Keratinocyte (primary cell): ENCODE measurements at regions not wholly inside any gene's neighbourhood (a gene's known extent, or its start where the extent isn't known, plus 50 kb on each side); places are given as distances from the start of the nearest gene placed in this dataset.

Source experiments
- EZH2 ChIP-seq: IDR thresholded peaks from one replicate; pipeline ENCODE4 v1.6.1; 2012; ENCODE audit warnings: inconsistent platforms, mild to moderate bottlenecking, low read length, moderate library complexity
- TF ChIP-seq, protein P1 (sequence below), 3 experiments: IDR thresholded peaks in 1 of 3; conservative IDR thresholded peaks in 1 of 3; optimal IDR thresholded peaks in 1 of 3; 2 replicates in 2 of 3; 3 replicates in 1 of 3; pipeline versions ENCODE3 to v1.5.1; 2011; ENCODE audit warnings: low read length in 3 of 3, mild to moderate bottlenecking in 3 of 3, moderate library complexity in 2 of 3, control low read depth in 1 of 3, inconsistent platforms in 1 of 3; ENCODE audit not compliant: insufficient read depth in 2 of 3; ENCODE audit errors: extremely low read depth in 1 of 3

DNA sequence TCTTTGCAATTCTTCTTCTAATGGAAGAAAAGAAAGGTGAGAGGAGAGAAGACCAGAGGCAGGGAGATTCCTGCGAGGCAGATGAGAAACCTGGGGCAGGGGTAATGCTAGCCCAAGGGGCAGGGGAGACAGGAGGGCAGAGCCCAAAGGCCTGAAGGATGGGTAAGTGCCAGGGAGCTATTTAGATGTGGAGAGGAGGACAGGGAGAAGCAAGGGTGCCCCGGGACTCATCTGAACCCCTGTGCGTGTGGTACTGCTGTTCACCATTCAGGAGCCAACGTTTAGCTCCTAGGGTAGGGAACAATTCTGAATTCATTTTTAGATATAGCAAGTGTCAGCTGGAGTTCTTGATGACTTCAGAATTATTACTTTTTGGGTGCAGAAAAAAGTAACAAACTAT is 122.7 kb upstream of the ALDH1B1 start:
- no peak for TF ChIP-seq EZH2
- TF ChIP-seq, protein P1, sequence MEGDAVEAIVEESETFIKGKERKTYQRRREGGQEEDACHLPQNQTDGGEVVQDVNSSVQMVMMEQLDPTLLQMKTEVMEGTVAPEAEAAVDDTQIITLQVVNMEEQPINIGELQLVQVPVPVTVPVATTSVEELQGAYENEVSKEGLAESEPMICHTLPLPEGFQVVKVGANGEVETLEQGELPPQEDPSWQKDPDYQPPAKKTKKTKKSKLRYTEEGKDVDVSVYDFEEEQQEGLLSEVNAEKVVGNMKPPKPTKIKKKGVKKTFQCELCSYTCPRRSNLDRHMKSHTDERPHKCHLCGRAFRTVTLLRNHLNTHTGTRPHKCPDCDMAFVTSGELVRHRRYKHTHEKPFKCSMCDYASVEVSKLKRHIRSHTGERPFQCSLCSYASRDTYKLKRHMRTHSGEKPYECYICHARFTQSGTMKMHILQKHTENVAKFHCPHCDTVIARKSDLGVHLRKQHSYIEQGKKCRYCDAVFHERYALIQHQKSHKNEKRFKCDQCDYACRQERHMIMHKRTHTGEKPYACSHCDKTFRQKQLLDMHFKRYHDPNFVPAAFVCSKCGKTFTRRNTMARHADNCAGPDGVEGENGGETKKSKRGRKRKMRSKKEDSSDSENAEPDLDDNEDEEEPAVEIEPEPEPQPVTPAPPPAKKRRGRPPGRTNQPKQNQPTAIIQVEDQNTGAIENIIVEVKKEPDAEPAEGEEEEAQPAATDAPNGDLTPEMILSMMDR (optimal IDR thresholded peaks at IDR 0.05 in 1 of 3, IDR thresholded peaks at IDR 0.05 in 1 of 3, conservative IDR thresholded peaks at IDR 0.05 in 1 of 3; ENCODE audit: extremely low read depth in 1 of 3, insufficient read depth in 2 of 3, low read length in 3 of 3) = no peak
